ENCODE measurements at regions not wholly inside any gene's neighbourhood (a gene's known extent, or its start where the extent isn't known, plus 50 kb on each side); places are given as distances from the start of the nearest gene placed in this dataset.

- Histone ChIP-seq H3K36me3 (ENCODE audit: control insufficient read depth in 2 of 2, extremely low read depth in 1 of 2, insufficient read depth in 2 of 2, low read length in 2 of 2) (no peaks in the 10 kb centered on the region), H3K4me3 (replicated peaks in 1 of 3; ENCODE audit: insufficient read depth in 1 of 3, low read depth in 1 of 3, low read length in 3 of 3) (no peak overlapping the region), H3K9me1 (replicated peaks; ENCODE audit: control insufficient read depth, extremely low read depth, insufficient read depth, low read length) (no peaks in the 10 kb centered on the region), H3K79me2 (ENCODE audit: control insufficient read depth, insufficient read depth, low read length) (no peaks in the 10 kb centered on the region), H3K9ac (replicated peaks; ENCODE audit: extremely low read depth, insufficient read depth, low read length) (no peak overlapping the region), H3K9me3 (replicated peaks; ENCODE audit: control insufficient read depth, insufficient read depth, low read length) (peaks cover 5% of the 10 kb centered on the region), H4K20me1 (replicated peaks; ENCODE audit: control insufficient read depth, extremely low read depth, insufficient read depth, low read length) (no peaks in the 10 kb centered on the region), H3K4me1 (ENCODE audit: control insufficient read depth, extremely low read depth, insufficient read depth, low read length) (no peaks in the 10 kb centered on the region), H3K27ac (ENCODE audit: insufficient read depth, low read depth, low read length) (no peak overlapping the region), H2AFZ (ENCODE audit: low read depth, low read length) (no peak overlapping the region), H3K4me2 (ENCODE audit: insufficient read depth, low read length) (no peak overlapping the region), H3K27me3 (ENCODE audit: control insufficient read depth in 2 of 2, insufficient read depth in 2 of 2, low read length in 2 of 2) (no peaks in the 10 kb centered on the region)
- dilution Hi-C loops (cut with MboI; ENCODE audit: extremely low pct_ligation_motif_present, low sequenced_read_pairs): no loop called here
- intact Hi-C loops (cut with micrococcal nuclease): no loop called here
- ChIA-PET POLR2A (no interaction called here), CTCF (no interaction called here)
- TF ChIP-seq FOS (IDR thresholded peaks at IDR 0.05; ENCODE audit: borderline replicate concordance, insufficient read depth, low read length): no peak
- TF ChIP-seq MYC (IDR thresholded peaks at IDR 0.05; ENCODE audit: low read depth, low read length): no peak
- no peak for TF ChIP-seq POLR2AphosphoS5 (IDR thresholded peaks at IDR 0.05; ENCODE audit: insufficient read depth, low read depth, low read length)
- TF ChIP-seq JUN (IDR thresholded peaks at IDR 0.05; ENCODE audit: borderline replicate concordance, insufficient read depth, insufficient read length, low read depth): no peak
- no peak for TF ChIP-seq EZH2 (IDR thresholded peaks at IDR 0.05; ENCODE audit: borderline replicate concordance, low read depth, low read length, severe bottlenecking)
- no peak for TF ChIP-seq POLR2A (IDR thresholded peaks at IDR 0.05; ENCODE audit: low read depth, low read length)
- DNase-seq (ENCODE audit: low read depth, low spot score): no peak
- no TSS peak for BruUV-seq (replicated peaks)
- no peak for FAIRE-seq
These were observed 348.2 kb downstream of the IRX2 start for GRCh38 chr5:2403296-2403695.

GRCh38 chr5:2399804-2400203 lies 351.7 kb downstream of the IRX2 start:
- Histone ChIP-seq H3K9ac (replicated peaks; ENCODE audit: extremely low read depth, insufficient read depth, low read length) (no peak overlapping the region), H3K36me3 (ENCODE audit: control insufficient read depth in 2 of 2, extremely low read depth in 1 of 2, insufficient read depth in 2 of 2, low read length in 2 of 2) (no peaks in the 10 kb centered on the region), H3K9me1 (replicated peaks; ENCODE audit: control insufficient read depth, extremely low read depth, insufficient read depth, low read length) (no peaks in the 10 kb centered on the region), H3K27me3 (ENCODE audit: control insufficient read depth in 2 of 2, insufficient read depth in 2 of 2, low read length in 2 of 2) (no peaks in the 10 kb centered on the region), H3K4me2 (ENCODE audit: insufficient read depth, low read length) (no peak overlapping the region), H3K4me3 (replicated peaks in 1 of 3; ENCODE audit: insufficient read depth in 1 of 3, low read depth in 1 of 3, low read length in 3 of 3) (no peak overlapping the region), H3K9me3 (replicated peaks; ENCODE audit: control insufficient read depth, insufficient read depth, low read length) (peaks cover 5% of the 10 kb centered on the region), H3K4me1 (ENCODE audit: control insufficient read depth, extremely low read depth, insufficient read depth, low read length) (no peaks in the 10 kb centered on the region), H4K20me1 (replicated peaks; ENCODE audit: control insufficient read depth, extremely low read depth, insufficient read depth, low read length) (no peaks in the 10 kb centered on the region), H3K79me2 (ENCODE audit: control insufficient read depth, insufficient read depth, low read length) (no peaks in the 10 kb centered on the region), H2AFZ (ENCODE audit: low read depth, low read length) (no peak overlapping the region), H3K27ac (ENCODE audit: insufficient read depth, low read depth, low read length) (no peak overlapping the region)
- ChIA-PET CTCF (no interaction called here), POLR2A (no interaction called here)
- FAIRE-seq (no peak), DNase-seq (ENCODE audit: low read depth, low spot score) (no peak)
- BruUV-seq (replicated peaks): no TSS peak
- TF ChIP-seq POLR2AphosphoS5 (IDR thresholded peaks at IDR 0.05; ENCODE audit: insufficient read depth, low read depth, low read length): no peak
- no peak for TF ChIP-seq POLR2A (IDR thresholded peaks at IDR 0.05; ENCODE audit: low read depth, low read length)
- TF ChIP-seq MYC (IDR thresholded peaks at IDR 0.05; ENCODE audit: low read depth, low read length): no peak
- TF ChIP-seq EZH2 (IDR thresholded peaks at IDR 0.05; ENCODE audit: borderline replicate concordance, low read depth, low read length, severe bottlenecking): no peak
- no peak for TF ChIP-seq FOS (IDR thresholded peaks at IDR 0.05; ENCODE audit: borderline replicate concordance, insufficient read depth, low read length)
- no peak for TF ChIP-seq MAX (IDR thresholded peaks at IDR 0.05; ENCODE audit: insufficient read depth, insufficient read length)
- intact Hi-C loops (cut with micrococcal nuclease) (no loop called here), dilution Hi-C loops (cut with MboI; ENCODE audit: extremely low pct_ligation_motif_present, low sequenced_read_pairs) (no loop called here)

Measured in endothelial cell of umbilical vein (primary cell).